ENCODE measurements at regions not wholly inside any gene's neighbourhood (a gene's known extent, or its start where the extent isn't known, plus 50 kb on each side); places are given as distances from the start of the nearest gene placed in this dataset.
"Not testable (repeated sequence)": the region's sequence is repeated elsewhere in the genome, so short reads cannot be mapped to it uniquely, and the experiment has no call there.

- no peaks in the 10 kb centered on the region for H3K4me1 ChIP-seq (ENCODE audit: control insufficient read depth in 5 of 5, insufficient read depth in 5 of 5, low read length in 5 of 5)
- DNase-seq (no peak), ATAC-seq (ENCODE audit: insufficient read depth, low FRiP score) (no peak)
- H3K36me3 ChIP-seq (ENCODE audit: control insufficient read depth in 4 of 4, insufficient read depth in 4 of 4, low read length in 4 of 4), result no peaks in the 10 kb centered on the region
- H3K9me3 ChIP-seq (ENCODE audit: control insufficient read depth in 4 of 4, insufficient read depth in 3 of 4, low read length in 3 of 4), result peaks cover 0 to 4% (median 0%) of the 10 kb centered on the region in 4 donors
- TF ChIP-seq CTCF (IDR thresholded peaks at IDR 0.05; ENCODE audit: control extremely low read depth, extremely low read depth), result no peak
- no peak overlapping the region for H3K4me3 ChIP-seq
- H3K9ac ChIP-seq (ENCODE audit: insufficient read depth in 1 of 2, low read length in 2 of 2), result no peak overlapping the region
- no peaks in the 10 kb centered on the region for H3K27me3 ChIP-seq (ENCODE audit: control insufficient read depth in 3 of 3, insufficient read depth in 3 of 3, low read length in 2 of 3)
- no peak overlapping the region for H3K27ac ChIP-seq (ENCODE audit: low read depth in 1 of 2, low read length in 1 of 2)
- 94 to 96% methylated on average over 23 of the region's 23 CpGs for WGBS, 2 donors
These were observed 755.8 kb downstream of the PRIM2 start for GRCh38 chr6:58073263-58073662.

GRCh38 chr6:58090067-58090466, 772.6 kb downstream of the PRIM2 start:
- not testable (repeated sequence) for DNase-seq; H3K9ac ChIP-seq (ENCODE audit: insufficient read depth in 1 of 2, low read length in 2 of 2); ATAC-seq (ENCODE audit: insufficient read depth, low FRiP score); H3K9me3 ChIP-seq (ENCODE audit: control insufficient read depth in 4 of 4, insufficient read depth in 3 of 4, low read length in 3 of 4); H3K36me3 ChIP-seq (ENCODE audit: control insufficient read depth in 4 of 4, insufficient read depth in 4 of 4, low read length in 4 of 4); H3K27me3 ChIP-seq (ENCODE audit: control insufficient read depth in 3 of 3, insufficient read depth in 3 of 3, low read length in 2 of 3); H3K4me3 ChIP-seq; H3K27ac ChIP-seq (ENCODE audit: low read depth in 1 of 2, low read length in 1 of 2); H3K4me1 ChIP-seq (ENCODE audit: control insufficient read depth in 5 of 5, insufficient read depth in 5 of 5, low read length in 5 of 5)
- 30 to 65% methylated on average over 2 of the region's 2 CpGs for WGBS, 2 donors

- ATAC-seq (ENCODE audit: insufficient read depth, low FRiP score); H3K9ac ChIP-seq (ENCODE audit: insufficient read depth in 1 of 2, low read length in 2 of 2); H3K36me3 ChIP-seq (ENCODE audit: control insufficient read depth in 4 of 4, insufficient read depth in 4 of 4, low read length in 4 of 4); H3K9me3 ChIP-seq (ENCODE audit: control insufficient read depth in 4 of 4, insufficient read depth in 3 of 4, low read length in 3 of 4); H3K4me3 ChIP-seq; H3K4me1 ChIP-seq (ENCODE audit: control insufficient read depth in 5 of 5, insufficient read depth in 5 of 5, low read length in 5 of 5); H3K27ac ChIP-seq (ENCODE audit: low read depth in 1 of 2, low read length in 1 of 2); H3K27me3 ChIP-seq (ENCODE audit: control insufficient read depth in 3 of 3, insufficient read depth in 3 of 3, low read length in 2 of 3): not testable (repeated sequence)
- peak in 2 of 3 donors; percentile 12 to 15 for DNase-seq
These were observed 779.8 kb downstream of the PRIM2 start for GRCh38 chr6:58097251-58097650.

GRCh38 chr6:58113960-58114359, 796.5 kb downstream of the PRIM2 start:
- ATAC-seq (ENCODE audit: insufficient read depth, low FRiP score) (no peak), DNase-seq (no peak)
- H3K4me1 ChIP-seq (ENCODE audit: control insufficient read depth in 5 of 5, insufficient read depth in 5 of 5, low read length in 5 of 5), result no peaks in the 10 kb centered on the region
- H3K36me3 ChIP-seq (ENCODE audit: control insufficient read depth in 4 of 4, insufficient read depth in 4 of 4, low read length in 4 of 4), result no peaks in the 10 kb centered on the region
- no peaks in the 10 kb centered on the region for H3K9me3 ChIP-seq (ENCODE audit: control insufficient read depth in 4 of 4, insufficient read depth in 3 of 4, low read length in 3 of 4)
- H3K9ac ChIP-seq (ENCODE audit: insufficient read depth in 1 of 2, low read length in 2 of 2), result no peak overlapping the region
- 25 to 26% methylated on average over 3 of the region's 3 CpGs for WGBS, 2 donors
- H3K27ac ChIP-seq (ENCODE audit: low read depth in 1 of 2, low read length in 1 of 2), result no peak overlapping the region
- H3K27me3 ChIP-seq (ENCODE audit: control insufficient read depth in 3 of 3, insufficient read depth in 3 of 3, low read length in 2 of 3), result no peaks in the 10 kb centered on the region
- no peak overlapping the region for H3K4me3 ChIP-seq
- TF ChIP-seq CTCF (IDR thresholded peaks at IDR 0.05; ENCODE audit: control extremely low read depth, extremely low read depth), result no peak

GRCh38 chr6:58117162-58117561, 799.7 kb downstream of the PRIM2 start:
- H3K27me3 ChIP-seq (ENCODE audit: control insufficient read depth in 3 of 3, insufficient read depth in 3 of 3, low read length in 2 of 3); H3K4me1 ChIP-seq (ENCODE audit: control insufficient read depth in 5 of 5, insufficient read depth in 5 of 5, low read length in 5 of 5); H3K36me3 ChIP-seq (ENCODE audit: control insufficient read depth in 4 of 4, insufficient read depth in 4 of 4, low read length in 4 of 4); H3K27ac ChIP-seq (ENCODE audit: low read depth in 1 of 2, low read length in 1 of 2); H3K9ac ChIP-seq (ENCODE audit: insufficient read depth in 1 of 2, low read length in 2 of 2); DNase-seq; H3K4me3 ChIP-seq; H3K9me3 ChIP-seq (ENCODE audit: control insufficient read depth in 4 of 4, insufficient read depth in 3 of 4, low read length in 3 of 4); ATAC-seq (ENCODE audit: insufficient read depth, low FRiP score): not testable (repeated sequence)
- WGBS, 2 donors, result 64 to 88% methylated on average over 1 of the region's 1 CpG

GRCh38 chr6:58121616-58122015, 804.2 kb downstream of the PRIM2 start:
- H3K9me3 ChIP-seq (ENCODE audit: control insufficient read depth in 4 of 4, insufficient read depth in 3 of 4, low read length in 3 of 4); ATAC-seq (ENCODE audit: insufficient read depth, low FRiP score); DNase-seq; H3K27ac ChIP-seq (ENCODE audit: low read depth in 1 of 2, low read length in 1 of 2); H3K4me3 ChIP-seq; H3K9ac ChIP-seq (ENCODE audit: insufficient read depth in 1 of 2, low read length in 2 of 2); H3K4me1 ChIP-seq (ENCODE audit: control insufficient read depth in 5 of 5, insufficient read depth in 5 of 5, low read length in 5 of 5); H3K36me3 ChIP-seq (ENCODE audit: control insufficient read depth in 4 of 4, insufficient read depth in 4 of 4, low read length in 4 of 4); H3K27me3 ChIP-seq (ENCODE audit: control insufficient read depth in 3 of 3, insufficient read depth in 3 of 3, low read length in 2 of 3): not testable (repeated sequence)
- WGBS, 2 donors, result 81 to 94% methylated on average over 3 of the region's 3 CpGs

- ATAC-seq (ENCODE audit: insufficient read depth, low FRiP score); H3K9me3 ChIP-seq (ENCODE audit: control insufficient read depth in 4 of 4, insufficient read depth in 3 of 4, low read length in 3 of 4); H3K4me3 ChIP-seq; H3K27ac ChIP-seq (ENCODE audit: low read depth in 1 of 2, low read length in 1 of 2); H3K9ac ChIP-seq (ENCODE audit: insufficient read depth in 1 of 2, low read length in 2 of 2); DNase-seq; H3K4me1 ChIP-seq (ENCODE audit: control insufficient read depth in 5 of 5, insufficient read depth in 5 of 5, low read length in 5 of 5); H3K36me3 ChIP-seq (ENCODE audit: control insufficient read depth in 4 of 4, insufficient read depth in 4 of 4, low read length in 4 of 4); H3K27me3 ChIP-seq (ENCODE audit: control insufficient read depth in 3 of 3, insufficient read depth in 3 of 3, low read length in 2 of 3): not testable (repeated sequence)
- WGBS, 2 donors, result 42 to 47% methylated on average over 2 of the region's 2 CpGs
These were observed 806.3 kb downstream of the PRIM2 start for GRCh38 chr6:58123770-58124169.
